HG03457 (cell line): ENCODE measurements at regions not wholly inside any gene's neighbourhood (a gene's known extent, or its start where the extent isn't known, plus 50 kb on each side); places are given as distances from the start of the nearest gene placed in this dataset.

Source experiments
- ATAC-seq: cut with Tn5 transposase; IDR thresholded peaks from one replicate; pipeline ENCODE4 v1.9.1; 2021; ENCODE audit warnings: moderate number of reproducible peaks; ENCODE audit not compliant: unreplicated experiment

DNA sequence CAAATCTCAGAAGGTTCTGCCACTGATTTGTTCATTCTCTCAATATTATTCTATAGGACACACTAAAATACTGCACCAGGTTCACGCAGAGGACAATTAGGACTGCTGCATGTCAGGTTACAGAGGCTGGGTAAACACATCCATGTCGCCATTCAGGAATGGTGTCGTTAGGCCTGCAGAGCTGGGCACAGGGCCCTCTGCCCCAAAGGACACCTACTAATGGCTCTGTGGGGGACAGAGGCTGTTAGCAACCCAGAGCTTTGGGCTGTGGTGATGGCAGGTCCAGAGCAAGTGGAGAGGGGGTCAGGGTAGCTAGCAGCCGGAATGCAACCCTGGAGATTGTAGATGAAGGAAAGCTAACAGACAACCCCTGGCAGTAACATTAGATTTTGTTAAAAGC is 115.9 kb downstream of the TTC32 start:
- no peak for ATAC-seq

DNA sequence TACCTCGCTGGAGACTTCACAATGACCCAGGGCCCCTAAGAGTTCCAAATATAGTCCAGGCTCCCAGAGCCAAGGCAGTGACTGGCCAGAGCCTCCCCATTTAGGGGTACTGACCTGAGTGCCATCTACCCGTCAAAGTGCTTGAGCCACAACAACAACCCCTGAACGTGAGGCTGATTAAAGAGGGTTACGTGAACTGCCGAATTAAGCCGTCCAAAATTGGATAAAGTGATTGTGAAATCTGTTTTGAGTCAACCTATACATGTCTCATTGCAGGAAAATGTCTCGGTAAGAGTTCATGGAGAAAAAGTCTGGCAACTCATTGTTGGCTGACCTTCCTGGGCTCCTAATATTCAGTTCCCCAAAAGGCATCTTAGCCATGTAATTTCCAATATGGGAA is 116.3 kb downstream of the TTC32 start:
- ATAC-seq, result no peak

- no peak for ATAC-seq
Observed at GRCh38 chr2:19784456-19784855, 117.3 kb downstream of the TTC32 start.

DNA sequence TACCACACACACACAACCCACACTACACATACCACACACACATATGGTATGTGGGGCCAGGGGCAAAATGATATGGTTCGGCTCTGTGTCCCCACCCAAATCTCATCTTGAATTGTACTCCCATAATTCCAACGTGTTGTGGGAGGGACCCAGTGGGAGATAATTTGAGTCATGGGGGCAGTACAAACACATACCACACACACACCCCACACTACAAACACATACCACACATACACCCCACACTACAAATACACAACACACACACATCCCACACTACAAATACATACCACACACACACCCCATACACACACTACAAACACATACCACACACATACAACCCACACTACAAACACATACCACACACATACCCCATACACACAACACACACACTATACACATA is 117.8 kb downstream of the TTC32 start:
- no peak for ATAC-seq

DNA sequence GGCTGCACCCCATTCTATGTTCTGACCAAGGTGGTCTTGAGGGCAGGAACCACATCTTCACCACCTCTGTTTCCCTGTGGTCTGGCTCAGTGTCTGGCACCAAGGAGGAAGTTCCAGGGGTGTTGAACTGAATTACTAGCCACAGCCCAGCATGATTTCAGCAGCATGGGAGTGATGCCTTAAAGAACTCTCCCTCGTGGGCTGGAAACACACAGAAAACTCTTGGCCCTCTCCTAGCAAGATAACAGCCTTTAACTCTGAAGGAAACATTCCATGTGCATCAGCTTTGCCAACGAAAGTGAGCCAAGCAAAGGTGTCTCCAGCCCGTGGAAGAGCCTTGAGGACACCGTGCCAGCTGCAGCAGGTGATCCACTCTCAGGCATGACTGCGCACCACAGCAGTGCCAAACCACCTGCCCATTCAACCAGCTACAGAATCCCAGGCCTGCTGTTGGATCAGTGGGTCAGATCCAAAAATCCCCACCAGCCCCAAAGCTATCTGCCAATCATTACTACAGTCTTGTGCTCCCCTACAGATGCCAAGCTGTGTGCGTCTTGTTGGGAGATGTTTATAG is 124.8 kb downstream of the TTC32 start:
- no peak for ATAC-seq

DNA sequence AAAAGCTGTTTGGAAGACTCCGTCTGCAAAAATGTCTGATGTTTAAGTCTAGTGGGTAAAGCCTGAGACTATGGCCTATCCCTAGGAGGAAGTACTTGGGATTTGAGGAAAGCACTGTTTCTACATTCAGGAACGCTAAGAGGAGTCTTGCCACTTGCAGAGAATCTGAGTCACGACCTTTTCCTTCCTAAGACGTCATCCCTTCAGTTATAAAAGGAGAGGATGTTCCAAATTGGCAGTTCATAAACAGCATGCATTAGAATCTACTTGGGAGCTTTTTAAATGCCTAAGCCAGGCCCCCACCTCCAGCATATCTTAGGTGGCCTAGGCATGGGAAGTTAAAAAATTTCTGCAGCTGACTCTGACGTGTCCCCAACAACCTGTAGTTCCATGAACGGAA is 125.9 kb downstream of the TTC32 start:
- no peak for ATAC-seq

GRCh38 chr2:19775315-19775714 is 126.5 kb downstream of the TTC32 start:
- ATAC-seq, result no peak

GRCh38 chr2:19774805-19775176 is 127.0 kb downstream of the TTC32 start:
- no peak for ATAC-seq

- no peak for ATAC-seq
Observed at GRCh38 chr2:19772981-19773380, 128.8 kb downstream of the TTC32 start.

DNA sequence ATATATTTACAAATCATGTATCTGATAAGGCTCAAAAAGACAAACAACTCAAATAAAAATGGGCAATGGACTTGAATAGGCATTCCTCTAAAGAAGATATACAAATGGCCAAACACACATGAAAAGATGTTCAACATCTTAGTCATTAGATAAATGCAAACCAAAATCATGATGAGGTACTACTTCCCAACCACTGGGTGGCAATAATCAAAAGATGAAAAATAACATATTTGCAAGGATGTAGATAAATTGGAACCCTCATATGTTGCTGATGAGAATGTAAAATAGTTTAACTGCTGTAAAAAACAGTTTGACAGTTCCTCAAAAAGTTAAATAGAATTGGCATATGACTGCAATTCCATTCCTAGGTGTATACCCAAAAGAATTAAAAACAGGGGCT is 132.3 kb downstream of the TTC32 start:
- ATAC-seq, result no peak

GRCh38 chr2:19767899-19768298 is 133.9 kb downstream of the TTC32 start:
- ATAC-seq, result no peak

- ATAC-seq, result no peak
Observed at GRCh38 chr2:19764998-19765397, 136.8 kb downstream of the TTC32 start.

GRCh38 chr2:19763731-19764130 is 138.1 kb downstream of the TTC32 start:
- no peak for ATAC-seq

- ATAC-seq, result no peak
Observed at GRCh38 chr2:19762959-19763605, 138.7 kb downstream of the TTC32 start.

DNA sequence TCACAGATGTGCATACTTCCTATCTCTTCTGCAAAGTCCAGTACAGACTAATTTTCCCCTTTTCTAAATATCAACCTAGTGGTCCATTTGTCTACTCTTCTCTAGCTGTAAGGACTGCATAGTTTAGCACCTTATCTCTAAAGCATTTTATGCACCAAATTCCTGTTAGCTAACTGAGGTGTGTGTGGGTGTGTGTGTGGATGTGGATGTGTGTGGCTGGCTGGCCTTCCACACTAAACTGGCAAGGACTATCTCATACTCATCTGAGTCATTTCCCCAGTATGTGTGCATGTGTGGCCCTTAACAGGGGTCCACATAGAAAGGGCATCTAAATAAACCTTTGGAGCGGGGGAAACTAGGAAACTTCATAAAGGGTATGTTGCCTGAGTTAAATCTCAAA is 139.6 kb downstream of the TTC32 start:
- no peak for ATAC-seq

GRCh38 chr2:19759880-19760279 is 141.9 kb downstream of the TTC32 start:
- no peak for ATAC-seq

GRCh38 chr2:19758658-19759057 is 143.1 kb downstream of the TTC32 start:
- no peak for ATAC-seq

DNA sequence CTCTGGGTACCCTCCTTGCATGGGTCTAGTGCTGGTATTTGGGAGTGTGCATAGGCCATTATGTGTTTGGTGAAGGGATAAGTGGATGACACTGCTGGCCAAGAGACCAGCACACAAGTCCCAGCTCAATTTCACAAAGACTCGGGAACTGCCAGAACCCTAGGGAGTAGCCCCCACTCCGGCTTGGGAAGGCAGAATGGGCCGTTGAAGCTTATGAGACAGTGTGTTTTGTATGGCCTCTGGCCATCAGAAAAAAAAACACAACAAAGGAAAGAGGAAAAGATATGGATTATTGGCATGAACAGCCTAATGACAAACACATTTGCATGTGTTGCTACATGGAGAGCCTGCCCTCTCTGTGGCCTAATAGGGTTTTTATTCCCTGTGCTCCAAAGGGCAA is 144.2 kb downstream of the TTC32 start:
- ATAC-seq, result no peak

GRCh38 chr2:19754907-19755306 is 146.9 kb downstream of the TTC32 start:
- ATAC-seq, result no peak

DNA sequence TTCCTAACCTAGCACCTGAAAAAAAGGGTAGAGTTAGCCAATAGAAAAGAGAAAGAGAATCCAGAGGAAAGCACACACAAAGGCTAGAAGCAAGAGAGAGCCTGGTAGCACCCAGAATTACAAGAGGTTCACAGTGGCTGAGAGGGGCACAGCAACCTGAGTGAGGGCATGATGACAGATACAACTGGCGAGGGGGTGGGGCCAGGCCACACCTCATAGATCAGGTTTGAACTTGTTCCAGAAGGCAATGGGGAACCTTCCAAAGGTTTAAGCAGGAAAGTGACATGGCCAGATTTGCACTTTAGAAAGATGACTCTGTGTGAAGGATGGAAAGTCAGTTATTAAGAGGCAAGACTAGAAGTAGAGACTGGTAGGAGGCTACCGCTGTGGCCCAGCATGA is 148.0 kb downstream of the TTC32 start:
- no peak for ATAC-seq

DNA sequence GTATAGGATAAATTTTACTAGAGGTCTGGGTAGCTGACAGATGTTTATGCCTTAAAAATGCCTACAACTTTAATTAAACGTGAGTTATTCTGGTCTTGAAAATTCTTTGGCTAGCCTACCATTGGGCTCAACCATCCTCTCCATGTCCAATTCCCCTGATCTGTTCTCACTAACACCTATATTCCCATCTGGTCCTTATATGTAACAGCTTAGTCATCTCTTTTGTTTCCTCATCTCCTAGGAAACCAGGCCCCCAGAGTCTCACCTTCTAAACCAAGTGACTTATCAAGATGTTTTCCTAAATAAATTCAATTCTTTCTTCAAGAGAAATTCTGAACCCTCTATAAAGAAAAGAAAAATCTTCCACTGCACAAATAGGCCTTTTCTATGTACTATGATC is 148.5 kb downstream of the TTC32 start:
- no peak for ATAC-seq

- no peak for ATAC-seq
Observed at GRCh38 chr2:19752500-19752899, 149.3 kb downstream of the TTC32 start.

DNA sequence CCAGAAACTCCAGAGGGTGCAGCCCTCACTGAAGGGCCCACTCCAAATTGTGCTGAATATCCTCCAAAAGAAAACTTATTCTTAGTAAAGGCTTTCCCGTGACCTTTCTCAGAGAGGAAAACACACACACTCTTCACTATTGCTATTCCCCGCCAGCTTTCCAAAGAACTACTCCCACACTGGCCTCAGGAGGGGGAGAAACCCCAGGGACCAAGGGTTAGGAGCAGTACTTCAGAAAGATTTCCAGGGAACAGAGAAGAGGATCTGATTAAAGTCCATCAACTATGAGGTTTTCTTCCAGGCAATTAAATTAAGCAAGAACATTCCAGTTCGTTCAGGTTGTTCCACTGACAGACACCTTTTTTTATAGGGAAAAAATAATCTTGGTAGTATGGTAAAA is 150.2 kb downstream of the TTC32 start:
- no peak for ATAC-seq
